Stimulated activated memory B cell treated with anti-CD40 and anti-IgM and Interleukin-4, amounts not matched to agents 10 μg/mL and 1 μg/mL and 100 μg/mL, for 72 hours (primary cell): ENCODE measurements at regions not wholly inside any gene's neighbourhood (a gene's known extent, or its start where the extent isn't known, plus 50 kb on each side); places are given as distances from the start of the nearest gene placed in this dataset.

Source experiments
- ATAC-seq: fragments of 150-1000 bp; cut with Tn5 transposase; 2 replicates; pipeline ENCODE4 v1.10.0; 2021
- H3K27ac Mint-ChIP-seq: one replicate; pipeline ENCODE4 v1.8.0; 2022; ENCODE audit warnings: mild to moderate bottlenecking, mixed read lengths
- H3K27me3 Mint-ChIP-seq: one replicate; pipeline ENCODE4 v1.8.0; 2022; ENCODE audit warnings: mixed read lengths
- H3K36me3 Mint-ChIP-seq: one replicate; pipeline ENCODE4 v1.8.0; 2022; ENCODE audit warnings: mixed read lengths
- H3K4me1 Mint-ChIP-seq: one replicate; pipeline ENCODE4 v1.8.0; 2022; ENCODE audit warnings: mixed read lengths
- H3K4me3 Mint-ChIP-seq: one replicate; pipeline ENCODE4 v1.8.0; 2022; ENCODE audit warnings: mild to moderate bottlenecking, moderate library complexity, mixed read lengths
- H3K9me3 Mint-ChIP-seq: one replicate; pipeline ENCODE4 v1.8.0; 2022; ENCODE audit warnings: mixed read lengths

DNA sequence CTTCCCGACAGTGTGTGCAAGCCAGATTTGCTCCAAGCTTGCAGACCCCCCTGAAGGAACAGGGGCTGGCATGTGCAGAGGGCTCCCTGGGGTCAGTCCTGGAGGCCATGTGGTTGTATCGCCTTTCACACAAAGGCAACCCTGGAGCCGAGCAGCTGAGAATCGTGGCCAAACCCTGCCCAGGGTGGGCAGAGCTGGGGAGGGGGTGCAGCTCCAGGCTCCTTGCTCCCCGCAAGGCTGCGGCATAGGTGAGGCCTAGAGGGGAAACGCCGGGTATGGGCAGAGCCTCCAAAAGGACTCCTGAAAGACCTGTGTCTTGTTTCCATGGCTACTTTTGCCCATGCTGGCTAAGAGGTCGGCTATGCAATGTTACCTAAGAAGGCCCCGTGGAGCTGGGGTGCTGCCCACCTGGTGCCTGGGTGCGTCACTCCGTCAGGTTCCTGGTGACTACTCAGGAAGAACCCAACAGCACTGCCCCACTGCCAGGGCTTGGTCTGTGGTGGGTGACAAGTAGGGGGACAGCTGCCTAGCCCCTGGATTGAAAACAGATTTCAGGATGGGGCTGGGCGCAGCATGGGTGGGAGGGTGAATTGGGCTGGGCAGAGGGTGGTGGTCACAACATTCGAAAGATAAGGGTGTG lies 171.0 kb upstream of the SHH start:
- no peak overlapping the region for H3K4me3 Mint-ChIP-seq
- peaks cover 9% of the 10 kb centered on the region for H3K9me3 Mint-ChIP-seq
- H3K36me3 Mint-ChIP-seq, result no peaks in the 10 kb centered on the region
- ATAC-seq, result no peak
- H3K27me3 Mint-ChIP-seq, result peaks cover 27% of the 10 kb centered on the region
- no peak overlapping the region for H3K27ac Mint-ChIP-seq
- H3K4me1 Mint-ChIP-seq, result no peaks in the 10 kb centered on the region

DNA sequence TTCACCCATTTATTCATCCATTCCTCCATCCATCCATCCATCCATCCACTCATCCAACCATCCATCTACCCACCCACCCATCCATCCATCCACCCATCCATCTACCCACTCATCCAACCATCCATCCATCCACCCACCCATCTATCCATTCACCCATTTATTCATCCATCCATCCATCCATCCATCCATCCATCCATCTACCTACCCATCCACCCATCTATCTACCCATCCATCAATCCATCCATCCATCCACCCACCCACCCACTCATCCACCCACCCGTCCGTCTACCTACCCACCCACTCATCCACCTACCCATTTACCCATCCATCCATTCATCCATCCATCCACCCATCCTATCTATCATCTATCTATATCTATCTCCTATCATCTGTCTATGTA lies 169.4 kb upstream of the SHH start:
- no peak overlapping the region for H3K27ac Mint-ChIP-seq
- no peak for ATAC-seq
- H3K4me1 Mint-ChIP-seq, result no peaks in the 10 kb centered on the region
- H3K4me3 Mint-ChIP-seq, result no peak overlapping the region
- H3K9me3 Mint-ChIP-seq, result peaks cover 9% of the 10 kb centered on the region
- peaks cover 27% of the 10 kb centered on the region for H3K27me3 Mint-ChIP-seq
- H3K36me3 Mint-ChIP-seq, result no peaks in the 10 kb centered on the region

DNA sequence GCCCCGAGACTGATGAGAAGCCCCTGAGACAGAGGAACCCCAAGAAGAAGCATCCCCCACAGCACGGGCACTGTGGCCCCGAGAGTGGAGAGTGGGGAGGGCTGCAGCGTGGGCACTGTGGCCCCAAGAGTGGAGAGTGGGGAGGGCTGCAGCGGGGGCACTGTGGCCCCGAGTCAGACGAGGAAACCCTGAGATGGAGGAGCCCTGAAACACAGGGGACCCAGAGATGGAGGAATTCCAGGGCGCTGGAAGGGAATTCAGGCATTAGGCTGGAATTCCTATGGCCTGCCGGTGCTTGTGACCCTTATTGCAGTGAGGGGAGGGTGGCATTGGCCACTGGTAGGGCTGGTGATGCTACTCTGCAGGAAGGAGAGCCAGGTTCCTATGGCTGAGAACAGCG lies 168.6 kb upstream of the SHH start:
- Mint-ChIP-seq H3K4me1 (no peaks in the 10 kb centered on the region), H3K9me3 (peaks cover 9% of the 10 kb centered on the region), H3K4me3 (no peak overlapping the region), H3K27me3 (peaks cover 27% of the 10 kb centered on the region), H3K27ac (no peak overlapping the region), H3K36me3 (no peaks in the 10 kb centered on the region)
- ATAC-seq, result no peak

DNA sequence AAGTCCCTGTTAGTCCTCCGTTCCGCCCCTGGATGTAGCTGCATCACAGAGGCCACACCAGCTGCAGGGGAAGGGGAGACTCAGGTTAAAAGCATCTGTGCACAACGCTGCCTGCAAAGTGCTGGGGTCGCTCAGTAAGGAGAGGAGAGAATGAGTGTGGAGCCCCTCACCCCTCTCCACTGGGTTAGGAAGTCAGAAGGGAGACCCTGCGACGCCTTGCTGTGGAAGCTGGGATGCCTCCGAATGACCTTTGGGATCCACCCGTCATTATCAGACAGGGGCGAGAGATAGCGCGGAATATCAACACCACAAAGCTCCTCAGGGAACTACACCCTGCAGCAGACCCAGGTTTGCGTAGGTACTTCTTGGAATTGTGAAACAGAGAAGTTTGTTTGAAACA lies 167.7 kb upstream of the SHH start:
- Mint-ChIP-seq H3K9me3 (peaks cover 9% of the 10 kb centered on the region), H3K27ac (no peak overlapping the region), H3K36me3 (no peaks in the 10 kb centered on the region), H3K4me3 (no peak overlapping the region), H3K4me1 (no peaks in the 10 kb centered on the region), H3K27me3 (peaks cover 27% of the 10 kb centered on the region)
- no peak for ATAC-seq

DNA sequence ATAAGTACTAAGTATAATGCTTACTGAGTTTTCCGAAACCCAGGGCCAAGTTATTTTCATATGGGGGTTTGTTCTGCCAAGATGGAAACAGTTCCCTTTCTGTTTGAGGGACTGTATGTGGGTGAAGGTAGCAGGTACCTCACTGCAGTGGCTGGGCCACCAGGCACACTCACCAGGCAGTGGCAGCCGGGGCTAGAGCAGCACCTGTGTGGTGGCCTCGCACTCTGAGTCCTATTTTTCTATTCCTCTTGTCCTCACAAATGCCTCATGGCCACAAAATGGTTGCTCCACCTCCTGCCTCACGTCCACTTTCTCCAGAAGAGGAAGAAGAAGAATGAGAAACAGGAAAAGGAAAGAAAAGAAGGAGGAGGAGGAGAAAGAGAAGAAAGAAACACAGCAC lies 167.3 kb upstream of the SHH start:
- no peak overlapping the region for H3K4me3 Mint-ChIP-seq
- H3K36me3 Mint-ChIP-seq, result no peaks in the 10 kb centered on the region
- no peaks in the 10 kb centered on the region for H3K4me1 Mint-ChIP-seq
- ATAC-seq, result no peak
- peaks cover 9% of the 10 kb centered on the region for H3K9me3 Mint-ChIP-seq
- H3K27me3 Mint-ChIP-seq, result peaks cover 24% of the 10 kb centered on the region
- no peak overlapping the region for H3K27ac Mint-ChIP-seq

DNA sequence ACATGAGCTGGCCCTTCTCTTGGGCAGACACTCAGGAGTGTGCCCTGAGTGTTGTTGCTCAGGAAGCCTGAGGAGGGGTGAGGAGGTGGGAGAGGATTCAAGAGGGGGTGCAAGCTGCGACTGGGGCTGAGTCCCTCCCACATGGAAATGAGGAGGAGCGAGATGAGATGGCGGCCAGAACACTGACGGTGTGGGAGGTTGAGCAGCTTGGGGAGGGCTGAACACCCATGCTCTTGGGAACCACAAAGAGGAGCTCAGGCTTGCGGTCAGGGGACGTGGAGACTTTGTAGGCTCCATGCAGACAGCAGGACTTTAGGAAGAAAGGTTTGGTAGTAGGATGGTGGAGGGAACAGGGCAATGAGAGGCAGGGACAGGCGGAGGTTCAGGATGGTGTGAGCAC lies 163.2 kb upstream of the SHH start:
- ATAC-seq, result no peak
- H3K4me3 Mint-ChIP-seq, result no peak overlapping the region
- peaks cover 5% of the 10 kb centered on the region for H3K9me3 Mint-ChIP-seq
- H3K27ac Mint-ChIP-seq, result no peak overlapping the region
- H3K4me1 Mint-ChIP-seq, result peaks cover 6% of the 10 kb centered on the region
- H3K36me3 Mint-ChIP-seq, result no peaks in the 10 kb centered on the region
- H3K27me3 Mint-ChIP-seq, result peaks cover 35% of the 10 kb centered on the region

DNA sequence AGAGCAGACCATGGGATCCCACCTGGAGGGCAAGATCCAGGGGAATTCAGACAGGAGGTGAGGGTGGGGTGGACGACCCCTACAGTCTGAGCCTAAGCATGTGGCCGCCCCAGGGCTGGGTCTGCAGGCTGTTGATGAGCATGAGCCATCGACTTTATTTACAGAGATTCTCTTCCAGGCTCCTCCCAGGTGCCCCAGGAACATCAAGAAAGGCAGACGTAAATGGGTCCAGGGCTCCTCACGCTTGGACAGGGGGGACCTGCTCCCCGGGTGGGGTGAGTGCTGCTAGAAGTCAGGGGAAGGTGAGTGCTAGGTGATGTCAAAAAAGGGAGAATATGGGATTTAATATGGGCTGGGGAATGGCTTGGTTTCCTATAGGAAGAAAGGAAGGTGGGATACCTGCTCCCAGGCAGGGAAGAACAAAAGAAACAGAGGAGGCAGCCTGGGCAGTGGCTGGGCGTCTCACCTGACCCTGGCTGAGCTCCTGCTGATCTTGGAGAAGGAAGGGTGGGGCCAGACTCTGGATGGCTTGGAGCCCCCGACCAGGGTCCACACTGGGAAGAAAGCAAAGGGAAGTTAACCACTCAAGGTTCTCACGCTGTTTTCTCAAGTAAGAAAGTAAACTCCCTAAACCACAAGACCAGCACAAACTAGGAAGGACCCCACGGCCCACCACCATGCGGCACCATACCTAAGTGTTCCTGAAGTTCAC lies 162.1 kb upstream of the SHH start:
- Mint-ChIP-seq H3K4me1 (peaks cover 6% of the 10 kb centered on the region), H3K27ac (no peak overlapping the region), H3K4me3 (no peak overlapping the region), H3K27me3 (peaks cover 35% of the 10 kb centered on the region), H3K36me3 (no peaks in the 10 kb centered on the region), H3K9me3 (peaks cover 2% of the 10 kb centered on the region)
- ATAC-seq, result peak; percentile 24

DNA sequence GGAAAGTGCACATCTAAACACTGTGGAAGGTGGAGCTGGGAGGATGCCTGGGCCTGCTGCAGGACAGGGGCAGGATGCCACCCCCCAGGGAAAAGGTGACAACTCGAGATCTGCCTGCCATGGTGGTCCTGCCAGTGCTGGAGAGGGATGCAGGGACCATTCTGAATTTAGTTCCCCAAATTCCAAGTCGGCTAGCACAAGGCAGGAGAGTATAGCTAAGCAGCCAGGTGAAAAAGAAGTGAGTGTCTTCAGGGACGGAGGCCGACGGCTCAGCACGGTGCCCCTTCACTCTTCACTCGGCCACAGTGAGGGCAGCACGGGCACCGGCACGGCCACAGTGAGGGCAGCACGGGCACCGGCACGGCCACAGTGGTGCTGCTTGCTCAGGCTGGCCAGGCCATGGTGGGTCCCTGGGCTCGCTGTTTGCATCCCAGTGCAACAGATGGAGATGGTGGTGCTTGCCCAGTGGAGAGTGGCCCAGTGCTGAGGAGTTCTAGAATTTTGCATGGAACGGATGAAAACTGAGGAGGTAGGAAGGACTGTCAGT lies 161.3 kb upstream of the SHH start:
- Mint-ChIP-seq H3K4me3 (no peak overlapping the region), H3K27ac (no peak overlapping the region), H3K36me3 (no peaks in the 10 kb centered on the region), H3K27me3 (peaks cover 35% of the 10 kb centered on the region), H3K4me1 (peaks cover 6% of the 10 kb centered on the region), H3K9me3 (peaks cover 2% of the 10 kb centered on the region)
- peak; percentile 37 for ATAC-seq

DNA sequence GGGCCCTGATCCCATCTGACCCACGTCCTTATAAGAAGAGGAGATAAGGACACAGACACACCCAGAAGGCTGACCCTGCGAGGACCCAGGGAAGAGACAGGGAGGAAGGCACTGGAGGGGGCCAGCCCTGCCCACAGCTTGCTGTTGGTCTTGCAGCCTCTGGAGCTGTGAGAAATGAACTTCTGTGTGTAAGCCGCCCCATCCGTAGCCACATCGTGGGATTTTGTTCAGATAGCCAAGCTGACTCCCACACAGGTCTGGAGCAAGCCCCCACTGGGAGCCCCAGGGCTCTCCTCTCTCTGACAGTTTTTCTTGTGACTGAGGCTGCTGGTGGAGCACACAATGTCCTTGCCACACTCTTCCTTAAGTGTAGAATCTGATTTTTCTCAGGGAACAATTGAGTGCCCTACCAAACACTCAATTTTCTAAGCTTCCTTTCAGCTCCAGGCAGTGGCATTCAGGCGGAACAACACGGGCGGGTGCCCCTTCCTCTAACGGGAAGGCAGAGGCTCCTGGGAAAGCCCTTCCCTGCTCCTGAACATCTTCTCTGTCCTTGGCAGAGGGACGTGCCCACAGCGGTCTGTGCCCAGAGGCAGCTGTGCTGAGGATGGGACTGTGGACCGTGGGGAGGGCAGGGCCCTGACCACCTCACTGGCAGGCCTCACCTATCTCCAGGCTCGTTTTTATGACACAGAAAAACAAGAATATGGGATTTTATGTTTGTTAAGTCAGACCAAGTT lies 160.6 kb upstream of the SHH start:
- no peak for ATAC-seq
- Mint-ChIP-seq H3K4me3 (no peak overlapping the region), H3K9me3 (peaks cover 2% of the 10 kb centered on the region), H3K36me3 (no peaks in the 10 kb centered on the region), H3K27ac (no peak overlapping the region), H3K4me1 (peaks cover 6% of the 10 kb centered on the region), H3K27me3 (peaks cover 35% of the 10 kb centered on the region)

DNA sequence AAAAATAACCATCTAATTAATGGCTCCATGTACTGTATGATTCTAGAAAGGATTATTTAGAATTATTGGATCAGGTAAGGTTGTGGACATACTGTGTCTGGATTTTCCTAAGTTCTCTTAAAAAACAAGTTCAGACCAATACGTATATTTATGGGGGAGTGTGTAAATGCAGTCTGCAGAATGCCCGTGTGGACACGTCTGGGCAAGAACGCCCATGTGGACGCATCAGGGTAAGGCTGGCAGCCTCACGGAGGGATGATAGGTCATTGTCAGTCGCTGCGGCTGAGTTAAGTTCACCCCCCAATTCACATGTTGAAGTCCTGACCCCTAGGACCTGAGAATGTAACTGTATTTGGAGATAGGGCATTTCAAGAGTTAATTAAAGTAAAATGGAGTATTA lies 160.0 kb upstream of the SHH start:
- Mint-ChIP-seq H3K4me1 (peaks cover 6% of the 10 kb centered on the region), H3K36me3 (no peaks in the 10 kb centered on the region)

DNA sequence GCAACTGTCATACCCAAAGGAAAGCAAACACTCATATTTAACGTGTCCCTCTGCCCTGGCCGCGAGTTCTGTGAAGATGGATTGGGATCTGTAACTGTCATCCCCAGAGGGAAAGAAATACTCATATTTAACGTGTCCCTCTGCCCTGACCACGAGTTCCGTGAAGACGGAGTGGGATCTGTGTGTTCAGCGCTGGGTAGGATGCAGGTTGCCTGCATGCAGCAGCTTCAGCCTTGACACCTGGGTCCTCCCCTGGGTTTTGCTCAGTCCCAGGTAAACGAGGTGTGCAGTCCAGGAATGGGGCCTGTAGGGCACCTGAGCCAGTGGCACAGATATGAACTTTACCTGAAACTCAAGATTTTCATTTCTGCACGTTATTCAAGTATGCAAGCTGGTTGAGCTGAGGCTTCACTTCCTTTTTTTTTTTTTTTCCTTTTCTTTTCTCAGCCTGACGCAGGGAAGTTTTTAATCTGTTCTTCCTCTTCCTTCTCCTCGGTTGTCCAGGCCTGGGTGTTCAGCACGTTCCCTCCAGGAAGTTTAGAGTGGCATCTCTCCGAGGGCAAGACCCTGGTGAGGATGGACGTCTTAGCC lies 159.0 kb upstream of the SHH start:
- Mint-ChIP-seq H3K36me3 (no peaks in the 10 kb centered on the region), H3K27me3 (peaks cover 35% of the 10 kb centered on the region)

More for the DNA sequence above, 160.0 kb upstream of the SHH start:
- no peak for ATAC-seq
- no peak overlapping the region for H3K4me3 Mint-ChIP-seq
- H3K27ac Mint-ChIP-seq, result no peak overlapping the region
- peaks cover 2% of the 10 kb centered on the region for H3K9me3 Mint-ChIP-seq
- peaks cover 35% of the 10 kb centered on the region for H3K27me3 Mint-ChIP-seq

DNA sequence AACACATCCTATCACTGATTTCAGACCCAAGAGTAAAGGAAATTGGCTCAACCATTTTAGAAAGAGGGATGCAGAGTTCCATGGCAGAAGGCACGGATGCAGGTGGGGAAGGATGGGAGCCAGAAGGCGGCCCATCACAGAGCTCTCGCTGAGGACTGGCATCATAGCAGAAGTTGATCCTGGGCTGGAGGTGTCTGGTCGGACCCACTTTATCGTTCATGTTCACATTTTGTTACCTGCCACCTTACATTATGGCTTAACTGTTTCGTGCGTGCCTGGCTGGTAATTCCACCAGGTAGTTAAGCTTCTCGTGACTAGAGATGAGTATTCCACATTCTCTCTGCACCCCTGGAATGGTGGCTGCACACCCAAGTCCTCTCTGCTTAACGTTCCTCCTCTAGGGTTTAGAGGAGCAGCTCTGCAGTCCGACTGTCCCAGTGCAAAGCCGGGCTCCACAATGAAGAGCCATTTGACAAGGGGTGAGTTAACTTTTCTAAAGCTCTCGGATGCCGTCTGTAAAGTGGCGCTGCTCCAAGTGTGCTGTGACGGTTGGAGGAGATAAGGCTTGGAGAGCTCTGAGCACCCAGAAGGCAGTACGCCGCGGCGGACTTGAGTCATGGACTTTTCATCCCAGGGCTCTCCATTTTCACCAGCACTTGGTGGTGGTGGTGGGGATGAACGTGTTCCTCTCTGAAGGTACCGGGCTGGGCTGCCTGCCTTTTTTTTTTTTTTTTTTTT lies 157.1 kb upstream of the SHH start:
- H3K4me3 Mint-ChIP-seq, result no peak overlapping the region
- no peak overlapping the region for H3K27ac Mint-ChIP-seq
- ATAC-seq, result no peak
- peaks cover 2% of the 10 kb centered on the region for H3K9me3 Mint-ChIP-seq
- no peaks in the 10 kb centered on the region for H3K36me3 Mint-ChIP-seq
- peaks cover 32% of the 10 kb centered on the region for H3K27me3 Mint-ChIP-seq
- H3K4me1 Mint-ChIP-seq, result peaks cover 6% of the 10 kb centered on the region

More for the DNA sequence above, 159.0 kb upstream of the SHH start:
- no peak for ATAC-seq
- Mint-ChIP-seq H3K4me3 (no peak overlapping the region), H3K27ac (no peak overlapping the region), H3K9me3 (peaks cover 2% of the 10 kb centered on the region), H3K4me1 (peaks cover 6% of the 10 kb centered on the region)

DNA sequence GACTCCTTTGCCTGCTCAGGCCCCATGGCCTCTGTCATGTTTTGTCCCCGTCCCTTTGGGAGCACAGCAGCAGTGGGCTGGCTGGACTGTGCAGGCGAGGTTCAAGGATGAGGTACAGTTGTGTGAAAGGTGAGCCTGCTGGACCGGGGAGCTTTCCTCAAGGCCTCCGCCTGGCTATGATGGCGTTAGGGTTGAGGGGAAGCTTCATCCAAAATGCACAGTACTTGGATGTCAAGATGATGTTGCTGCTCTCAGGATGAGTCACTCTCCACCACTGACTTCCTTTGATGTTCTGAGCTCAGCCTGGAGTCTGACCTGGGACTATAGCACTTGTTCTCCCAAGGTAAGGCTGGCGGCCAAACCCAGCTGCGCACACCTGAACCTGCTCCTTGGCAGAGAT lies 152.7 kb upstream of the SHH start:
- Mint-ChIP-seq H3K27me3 (peaks cover 22% of the 10 kb centered on the region), H3K4me3 (no peak overlapping the region), H3K4me1 (no peaks in the 10 kb centered on the region), H3K36me3 (no peaks in the 10 kb centered on the region), H3K27ac (no peak overlapping the region), H3K9me3 (no peaks in the 10 kb centered on the region)
- ATAC-seq, result no peak

DNA sequence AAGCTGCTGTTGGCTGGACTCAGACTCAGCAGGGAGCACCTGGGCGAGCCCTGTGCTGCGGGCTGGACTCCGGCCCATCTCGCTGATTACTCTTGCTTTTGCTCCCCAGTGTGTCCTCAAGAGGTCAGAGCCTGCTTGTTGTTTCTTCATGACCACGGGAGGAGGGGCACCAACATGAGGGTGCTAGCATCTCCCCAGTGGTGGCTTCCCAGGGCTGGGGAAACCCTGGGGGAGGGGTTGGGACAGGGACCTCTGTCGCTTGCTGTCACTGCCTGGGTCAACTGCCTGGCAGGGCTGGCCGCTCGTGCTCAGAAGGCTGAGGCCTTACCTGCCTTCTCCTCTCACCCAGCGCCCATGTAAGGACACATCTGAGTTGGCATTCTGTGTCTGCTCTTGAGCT lies 152.3 kb upstream of the SHH start:
- H3K27me3 Mint-ChIP-seq, result peaks cover 22% of the 10 kb centered on the region
- no peak for ATAC-seq
- no peak overlapping the region for H3K27ac Mint-ChIP-seq

DNA sequence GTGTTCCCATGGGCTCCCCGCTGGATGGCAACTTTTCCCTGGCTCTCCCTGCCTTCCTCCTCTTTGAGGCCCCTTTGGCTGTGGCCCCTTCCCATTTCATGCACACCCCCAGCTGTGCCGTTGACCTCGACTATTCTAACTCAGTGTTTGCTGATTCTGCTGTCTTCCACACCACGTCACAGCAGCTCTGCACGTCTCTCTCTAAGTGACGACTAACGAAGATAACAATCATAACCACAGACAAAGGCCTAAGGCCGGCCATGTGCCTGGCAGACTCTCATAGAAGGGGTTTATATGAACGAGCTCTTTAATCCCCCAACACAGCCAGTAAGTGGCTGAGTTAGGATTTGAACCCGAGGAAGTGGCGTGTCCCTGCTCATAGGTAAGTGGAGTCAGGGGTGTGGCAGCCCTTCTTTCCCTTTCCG lies 151.5 kb upstream of the SHH start:
- H3K27me3 Mint-ChIP-seq, result peaks cover 22% of the 10 kb centered on the region
- H3K4me1 Mint-ChIP-seq, result no peaks in the 10 kb centered on the region
- no peak overlapping the region for H3K4me3 Mint-ChIP-seq
- no peak overlapping the region for H3K27ac Mint-ChIP-seq
- ATAC-seq, result no peak
- H3K9me3 Mint-ChIP-seq, result no peaks in the 10 kb centered on the region
- no peaks in the 10 kb centered on the region for H3K36me3 Mint-ChIP-seq

More for the DNA sequence above, 152.3 kb upstream of the SHH start:
- no peaks in the 10 kb centered on the region for H3K36me3 Mint-ChIP-seq
- no peaks in the 10 kb centered on the region for H3K4me1 Mint-ChIP-seq
- no peaks in the 10 kb centered on the region for H3K9me3 Mint-ChIP-seq
- no peak overlapping the region for H3K4me3 Mint-ChIP-seq
